ENCODE measurements at regions not wholly inside any gene's neighbourhood (a gene's known extent, or its start where the extent isn't known, plus 50 kb on each side); places are given as distances from the start of the nearest gene placed in this dataset.

DNA sequence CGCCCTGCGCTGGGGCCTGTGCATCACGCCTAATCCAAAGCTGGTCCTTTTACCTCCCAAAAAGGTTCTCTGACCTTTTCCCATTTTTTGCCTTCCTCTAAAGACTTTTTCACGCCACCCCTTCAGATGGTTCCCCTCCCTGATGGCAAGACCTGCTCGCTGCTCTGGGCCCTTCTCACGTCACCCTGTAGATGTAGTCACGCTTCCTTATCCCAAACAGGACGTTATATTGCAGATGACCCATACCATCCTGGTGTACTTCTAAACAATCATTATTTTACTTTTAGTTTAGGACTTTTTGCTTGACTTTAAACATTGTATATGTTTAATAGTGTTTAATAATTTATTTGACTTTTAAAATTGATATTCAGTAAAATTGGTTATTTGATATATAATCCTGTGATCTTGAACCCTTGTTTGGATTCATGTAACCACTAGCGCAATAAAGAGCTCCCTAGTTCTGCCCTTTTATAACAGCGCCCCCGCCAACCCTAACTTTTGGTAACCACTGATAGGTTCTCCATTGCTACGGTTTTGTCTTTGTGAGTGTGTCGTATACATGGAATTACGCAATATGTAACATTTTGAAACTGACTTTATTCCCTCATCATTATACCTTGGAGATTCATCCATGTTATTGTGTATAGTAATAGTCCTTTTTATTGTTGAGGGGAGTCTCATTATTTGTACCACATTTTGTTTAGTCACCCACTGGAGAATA, 159.0 kb upstream of the CHRNA7 start:
- TF ChIP-seq, protein P1, sequence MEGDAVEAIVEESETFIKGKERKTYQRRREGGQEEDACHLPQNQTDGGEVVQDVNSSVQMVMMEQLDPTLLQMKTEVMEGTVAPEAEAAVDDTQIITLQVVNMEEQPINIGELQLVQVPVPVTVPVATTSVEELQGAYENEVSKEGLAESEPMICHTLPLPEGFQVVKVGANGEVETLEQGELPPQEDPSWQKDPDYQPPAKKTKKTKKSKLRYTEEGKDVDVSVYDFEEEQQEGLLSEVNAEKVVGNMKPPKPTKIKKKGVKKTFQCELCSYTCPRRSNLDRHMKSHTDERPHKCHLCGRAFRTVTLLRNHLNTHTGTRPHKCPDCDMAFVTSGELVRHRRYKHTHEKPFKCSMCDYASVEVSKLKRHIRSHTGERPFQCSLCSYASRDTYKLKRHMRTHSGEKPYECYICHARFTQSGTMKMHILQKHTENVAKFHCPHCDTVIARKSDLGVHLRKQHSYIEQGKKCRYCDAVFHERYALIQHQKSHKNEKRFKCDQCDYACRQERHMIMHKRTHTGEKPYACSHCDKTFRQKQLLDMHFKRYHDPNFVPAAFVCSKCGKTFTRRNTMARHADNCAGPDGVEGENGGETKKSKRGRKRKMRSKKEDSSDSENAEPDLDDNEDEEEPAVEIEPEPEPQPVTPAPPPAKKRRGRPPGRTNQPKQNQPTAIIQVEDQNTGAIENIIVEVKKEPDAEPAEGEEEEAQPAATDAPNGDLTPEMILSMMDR (conservative IDR thresholded peaks at IDR 0.05), result no peak
- H3K4me1 Mint-ChIP-seq, result peaks cover 15% of the 10 kb centered on the region
- H3K27ac Mint-ChIP-seq (ENCODE audit: unreplicated experiment), result no peak overlapping the region
- H3K9me3 Mint-ChIP-seq, result no peaks in the 10 kb centered on the region
- peaks cover 33% of the 10 kb centered on the region for H3K27me3 Mint-ChIP-seq (ENCODE audit: low read depth)
- H3K36me3 Mint-ChIP-seq (ENCODE audit: low read depth), result no peaks in the 10 kb centered on the region
- peak overlapping the region; percentile 92 for H3K4me3 Mint-ChIP-seq
- DNase-seq (ENCODE audit: low read depth, low spot score), result no peak

- Mint-ChIP-seq H3K36me3 (ENCODE audit: low read depth) (no peaks in the 10 kb centered on the region), H3K27me3 (ENCODE audit: low read depth) (peaks cover 33% of the 10 kb centered on the region), H3K27ac (ENCODE audit: unreplicated experiment) (no peak overlapping the region), H3K9me3 (no peaks in the 10 kb centered on the region), H3K4me1 (peaks cover 15% of the 10 kb centered on the region), H3K4me3 (peak overlapping the region; percentile 92)
- no peak for DNase-seq (ENCODE audit: low read depth, low spot score)
- TF ChIP-seq, protein P1 (conservative IDR thresholded peaks at IDR 0.05), result no peak
Observed at GRCh38 chr15:31871887-31872281, 158.4 kb upstream of the CHRNA7 start.

DNA sequence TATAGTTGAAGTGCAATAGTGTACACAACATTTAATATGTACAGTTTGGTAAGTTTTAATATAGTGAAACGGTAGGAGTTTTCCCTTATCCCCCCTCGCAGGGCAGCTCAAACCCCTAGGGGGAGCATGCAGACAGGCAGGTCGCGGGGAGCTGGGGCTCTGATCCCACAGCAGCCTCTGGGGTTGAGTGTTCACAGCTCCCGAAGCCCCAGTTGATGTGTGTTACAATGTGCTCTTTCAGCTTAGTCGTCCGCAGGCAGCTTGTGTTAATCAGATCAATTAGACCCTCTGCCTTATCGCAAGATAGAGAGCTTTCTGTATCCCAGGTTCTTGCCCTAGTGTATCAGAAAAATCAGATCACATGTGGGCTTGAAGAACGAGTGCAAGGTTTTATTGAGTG, 143.1 kb upstream of the CHRNA7 start:
- Mint-ChIP-seq H3K4me3 (no peak overlapping the region), H3K27ac (ENCODE audit: unreplicated experiment) (no peak overlapping the region), H3K9me3 (peaks cover 2% of the 10 kb centered on the region), H3K4me1 (no peaks in the 10 kb centered on the region), H3K36me3 (ENCODE audit: low read depth) (no peaks in the 10 kb centered on the region), H3K27me3 (ENCODE audit: low read depth) (no peaks in the 10 kb centered on the region)
- peak; percentile 8 for DNase-seq (ENCODE audit: low read depth, low spot score)
- TF ChIP-seq, protein P1 (conservative IDR thresholded peaks at IDR 0.05), result peak; percentile 36

GRCh38 chr15:31892513-31892912, 137.8 kb upstream of the CHRNA7 start:
- H3K4me1 Mint-ChIP-seq, result no peaks in the 10 kb centered on the region
- TF ChIP-seq, protein P1 (conservative IDR thresholded peaks at IDR 0.05), result no peak
- H3K4me3 Mint-ChIP-seq, result no peak overlapping the region
- DNase-seq (ENCODE audit: low read depth, low spot score), result no peak
- peaks cover 3% of the 10 kb centered on the region for H3K27me3 Mint-ChIP-seq (ENCODE audit: low read depth)
- H3K27ac Mint-ChIP-seq (ENCODE audit: unreplicated experiment), result no peak overlapping the region
- peaks cover 4% of the 10 kb centered on the region for H3K9me3 Mint-ChIP-seq
- no peaks in the 10 kb centered on the region for H3K36me3 Mint-ChIP-seq (ENCODE audit: low read depth)

DNA sequence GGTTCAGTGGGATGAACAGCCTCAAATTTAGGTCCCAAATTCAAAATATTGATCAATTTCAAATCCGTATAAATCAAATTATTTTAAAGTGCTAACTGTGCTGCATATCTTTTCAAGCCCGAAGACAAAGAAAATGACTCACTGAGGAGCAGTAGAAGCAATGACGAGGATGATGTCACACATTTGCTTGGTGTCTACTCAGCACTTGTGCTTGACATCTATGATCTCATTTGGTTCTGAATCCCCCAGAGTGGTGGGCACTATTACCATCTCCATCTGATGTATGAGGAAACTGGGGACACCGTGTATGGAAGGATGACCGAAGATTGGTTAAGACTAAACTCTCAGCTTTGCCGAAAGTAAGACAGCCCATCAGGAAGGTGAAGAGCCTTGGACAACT, 136.5 kb upstream of the CHRNA7 start:
- DNase-seq (ENCODE audit: low read depth, low spot score), result no peak
- peaks cover 7% of the 10 kb centered on the region for H3K9me3 Mint-ChIP-seq
- H3K4me3 Mint-ChIP-seq, result no peak overlapping the region
- no peak overlapping the region for H3K27ac Mint-ChIP-seq (ENCODE audit: unreplicated experiment)
- peaks cover 3% of the 10 kb centered on the region for H3K36me3 Mint-ChIP-seq (ENCODE audit: low read depth)
- H3K4me1 Mint-ChIP-seq, result no peaks in the 10 kb centered on the region
- peaks cover 3% of the 10 kb centered on the region for H3K27me3 Mint-ChIP-seq (ENCODE audit: low read depth)
- TF ChIP-seq, protein P1 (conservative IDR thresholded peaks at IDR 0.05), result no peak

Data from neural crest cell (in vitro differentiated cells).